Omental fat pad (tissue), 3 donors: ENCODE measurements at regions not wholly inside any gene's neighbourhood (a gene's known extent, or its start where the extent isn't known, plus 50 kb on each side); places are given as distances from the start of the nearest gene placed in this dataset.

Experiments used
- ATAC-seq: fragments of 150-250 bp; one replicate; pipeline ENCODE4 v1.9.1; 2016; ENCODE audit warnings: mild to moderate bottlenecking, moderate library complexity; ENCODE audit not compliant: low FRiP score
- DNase-seq: peaks from one replicate; pipeline ENCODE4 v3.0.0-alpha.2; 2019; ENCODE audit warnings: low spot score
- TF ChIP-seq, protein P1 (sequence below), 3 donors: fragments of 450-650 bp; IDR thresholded peaks; one replicate each; pipeline ENCODE4 v1.5.1; 2016 to 2017; ENCODE audit warnings: antibody characterized with exemption in 3 of 3, mild to moderate bottlenecking in 3 of 3, moderate library complexity in 2 of 3

DNA sequence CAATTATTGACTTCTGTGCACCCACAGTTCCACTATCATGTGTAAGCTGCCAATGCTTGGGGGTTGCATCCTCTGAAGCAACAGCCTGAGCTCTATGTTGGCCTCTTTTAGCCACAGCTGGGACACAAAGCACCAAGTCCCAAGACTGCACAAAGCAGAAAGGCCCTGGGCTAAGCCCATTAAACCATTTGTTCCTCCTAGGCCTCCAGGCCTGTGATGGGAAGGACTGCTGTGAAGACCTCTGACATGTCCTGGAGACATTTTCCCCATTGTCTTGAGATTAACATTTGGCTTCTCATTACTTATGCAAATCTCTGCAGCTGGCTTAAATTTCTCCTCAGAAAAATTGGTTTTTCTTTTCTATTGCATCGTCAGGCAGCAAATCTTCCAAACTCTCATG, 123.7 kb upstream of the DEPDC1 start:
- TF ChIP-seq, protein P1, sequence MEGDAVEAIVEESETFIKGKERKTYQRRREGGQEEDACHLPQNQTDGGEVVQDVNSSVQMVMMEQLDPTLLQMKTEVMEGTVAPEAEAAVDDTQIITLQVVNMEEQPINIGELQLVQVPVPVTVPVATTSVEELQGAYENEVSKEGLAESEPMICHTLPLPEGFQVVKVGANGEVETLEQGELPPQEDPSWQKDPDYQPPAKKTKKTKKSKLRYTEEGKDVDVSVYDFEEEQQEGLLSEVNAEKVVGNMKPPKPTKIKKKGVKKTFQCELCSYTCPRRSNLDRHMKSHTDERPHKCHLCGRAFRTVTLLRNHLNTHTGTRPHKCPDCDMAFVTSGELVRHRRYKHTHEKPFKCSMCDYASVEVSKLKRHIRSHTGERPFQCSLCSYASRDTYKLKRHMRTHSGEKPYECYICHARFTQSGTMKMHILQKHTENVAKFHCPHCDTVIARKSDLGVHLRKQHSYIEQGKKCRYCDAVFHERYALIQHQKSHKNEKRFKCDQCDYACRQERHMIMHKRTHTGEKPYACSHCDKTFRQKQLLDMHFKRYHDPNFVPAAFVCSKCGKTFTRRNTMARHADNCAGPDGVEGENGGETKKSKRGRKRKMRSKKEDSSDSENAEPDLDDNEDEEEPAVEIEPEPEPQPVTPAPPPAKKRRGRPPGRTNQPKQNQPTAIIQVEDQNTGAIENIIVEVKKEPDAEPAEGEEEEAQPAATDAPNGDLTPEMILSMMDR (IDR thresholded peaks at IDR 0.05): no peak
- no peak for ATAC-seq

DNA sequence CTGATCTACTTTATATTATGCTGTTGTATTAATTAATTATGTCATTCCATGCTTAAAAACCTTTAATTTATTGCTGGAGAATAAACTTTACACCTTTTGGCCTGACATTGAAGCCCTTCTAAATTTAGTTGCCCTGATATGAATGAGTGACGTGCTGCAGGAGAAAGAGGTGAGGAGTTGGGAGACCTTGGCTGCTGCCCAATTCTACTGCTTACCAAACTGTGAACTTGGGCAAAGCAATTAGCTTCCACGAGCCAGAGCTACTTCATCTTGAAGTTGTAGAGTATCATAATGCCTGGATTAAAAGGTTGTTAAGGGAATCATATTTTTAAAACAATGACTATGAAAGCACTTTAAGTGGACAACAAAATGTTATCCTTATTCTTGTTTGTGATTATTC, 126.8 kb upstream of the DEPDC1 start:
- TF ChIP-seq, protein P1 (IDR thresholded peaks at IDR 0.05): no peak
- DNase-seq (no peak), ATAC-seq (no peak)

More for the DNA sequence above, 123.7 kb upstream of the DEPDC1 start:
- DNase-seq: no peak

DNA sequence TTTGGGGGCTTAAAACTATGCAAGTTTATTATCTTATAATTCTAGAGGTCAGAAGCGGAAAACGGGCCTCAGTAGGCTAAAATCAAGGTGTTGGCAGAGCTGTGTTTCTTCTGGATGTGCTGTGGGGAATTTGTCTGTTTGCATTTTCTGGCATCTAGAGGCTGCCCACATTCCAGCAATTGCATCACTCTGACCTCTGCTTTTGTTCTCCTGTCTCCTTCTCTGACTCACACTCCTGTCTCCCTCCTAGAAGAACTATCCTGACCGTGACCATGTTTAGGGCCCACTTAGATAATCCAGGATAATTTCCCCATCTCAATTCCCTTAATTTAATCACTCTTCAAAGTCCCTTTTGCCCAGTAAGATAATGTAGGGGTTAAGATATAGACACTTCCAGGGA, 127.4 kb upstream of the DEPDC1 start:
- DNase-seq (no peak), ATAC-seq (no peak)
- TF ChIP-seq, protein P1 (IDR thresholded peaks at IDR 0.05): no peak

DNA sequence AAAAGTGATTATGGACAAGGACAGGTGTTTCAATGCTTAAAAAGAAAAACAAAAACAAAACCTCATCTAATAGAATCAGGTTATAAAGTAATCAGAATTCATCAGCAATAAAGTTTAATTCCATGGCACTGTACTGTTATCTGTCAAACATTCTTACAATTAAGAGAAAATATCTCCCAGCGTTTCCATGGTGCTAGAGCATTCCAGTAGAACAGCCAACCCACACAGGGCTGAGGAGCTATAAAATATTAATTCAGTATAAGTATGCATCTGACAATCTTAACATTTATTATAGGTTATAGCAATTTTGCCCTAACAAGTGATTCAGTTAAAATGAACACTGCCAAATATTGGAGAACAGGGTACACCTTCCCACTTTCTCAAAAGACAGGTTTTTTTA, 128.7 kb upstream of the DEPDC1 start:
- DNase-seq: no peak
- ATAC-seq: no peak
- TF ChIP-seq, protein P1 (IDR thresholded peaks at IDR 0.05): no peak

DNA sequence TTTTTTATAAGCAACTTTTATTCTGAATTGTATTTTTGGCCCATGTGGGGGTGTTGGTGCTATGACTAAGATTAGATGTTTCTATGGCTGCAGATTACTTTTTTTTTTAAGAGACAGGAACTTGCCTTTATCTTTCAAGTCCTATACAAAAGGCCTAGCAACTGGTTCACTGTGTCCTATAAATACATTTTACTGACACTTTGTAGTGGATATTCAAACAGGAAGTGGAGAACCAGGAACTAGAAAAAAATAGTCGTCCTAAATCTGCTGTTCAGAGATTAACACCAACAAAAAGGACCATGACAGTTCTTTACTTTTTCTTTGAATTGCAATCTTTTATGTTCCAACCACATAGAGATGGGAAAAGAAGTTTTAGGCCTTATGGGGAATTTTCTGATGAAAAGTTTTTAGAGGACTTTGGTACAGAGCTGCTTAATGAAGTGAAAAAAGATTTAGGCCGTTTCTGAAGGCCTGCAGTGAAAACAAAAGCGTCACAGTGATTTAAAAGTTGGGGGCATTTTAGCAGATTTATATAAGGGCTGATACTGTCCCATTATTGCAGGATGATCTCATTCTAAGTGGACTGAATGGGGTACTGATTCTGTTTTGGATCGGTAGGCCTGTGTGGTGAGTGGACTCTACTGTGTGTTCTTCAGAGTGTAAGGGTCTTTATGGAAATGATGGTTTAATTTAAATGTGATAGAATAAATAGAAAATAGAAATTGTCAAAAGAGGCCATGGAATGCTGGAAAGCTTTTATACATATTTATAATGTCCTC, 136.4 kb upstream of the DEPDC1 start:
- no peak for DNase-seq
- TF ChIP-seq, protein P1 (IDR thresholded peaks at IDR 0.05): no peak
- no peak for ATAC-seq

DNA sequence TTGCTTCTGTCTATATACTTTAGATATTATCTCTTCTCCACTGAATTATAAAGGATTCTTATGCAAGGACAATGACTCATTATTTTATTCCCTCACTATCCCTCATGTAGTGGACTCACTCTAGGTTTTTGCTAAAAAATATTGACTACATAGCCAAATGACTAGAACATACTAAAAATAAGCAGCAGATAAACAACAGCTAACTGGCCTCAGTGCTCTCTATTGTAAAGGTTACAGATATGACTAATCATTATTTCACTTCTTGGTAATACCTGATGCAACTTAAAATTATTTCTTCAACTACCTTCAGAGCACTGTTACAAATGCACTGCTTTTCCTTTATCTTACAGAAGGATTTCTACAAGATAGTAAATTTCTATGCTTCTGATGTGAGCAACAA, 147.6 kb upstream of the DEPDC1 start:
- ATAC-seq (no peak), DNase-seq (no peak)
- TF ChIP-seq, protein P1 (IDR thresholded peaks at IDR 0.05): no peak

DNA sequence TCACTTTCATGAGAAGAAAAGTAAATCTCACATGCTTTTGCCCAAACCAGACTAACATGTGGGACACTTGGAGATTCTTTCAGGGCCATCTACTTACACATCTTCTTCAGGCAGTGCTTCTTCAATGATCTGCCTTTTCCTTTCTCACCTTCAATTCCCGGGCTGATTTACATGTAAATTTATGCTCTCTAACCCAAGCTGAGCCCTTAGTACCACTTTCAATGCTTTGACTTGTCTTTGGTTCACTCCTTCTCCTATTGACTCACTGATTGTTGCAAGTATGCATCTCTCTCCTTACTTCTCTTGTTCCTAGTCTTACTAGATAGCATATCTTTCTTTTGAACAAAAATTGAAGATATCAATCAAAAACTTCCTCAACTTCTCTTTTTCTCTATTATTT, 154.2 kb upstream of the DEPDC1 start:
- DNase-seq (no peak), ATAC-seq (no peak)
- TF ChIP-seq, protein P1 (IDR thresholded peaks at IDR 0.05): no peak
